DOHH2 (cell line): ENCODE measurements at regions not wholly inside any gene's neighbourhood (a gene's known extent, or its start where the extent isn't known, plus 50 kb on each side); places are given as distances from the start of the nearest gene placed in this dataset.

Experiments
- H3F3A ChIP-seq: fragments of 200-600 bp; sonication (generic), shearing (Covaris generic); 2 replicates; pipeline ENCODE4 v1.6.0; 2016; ENCODE audit warnings: antibody characterized with exemption, mild to moderate bottlenecking; ENCODE audit not compliant: control insufficient read depth, insufficient read depth
- H3K27ac ChIP-seq: fragments of 200-600 bp; sonication (generic); 2 replicates; pipeline ENCODE4 v1.5.1; 2014; ENCODE audit warnings: low read depth, mild to moderate bottlenecking, low read length, moderate library complexity
- H3K27me3 ChIP-seq: fragments of 200-600 bp; sonication (generic); 2 replicates; pipeline ENCODE4 v1.6.1; 2014; ENCODE audit warnings: mild to moderate bottlenecking, low read length, mixed read lengths; ENCODE audit not compliant: control insufficient read depth
- H3K36me3 ChIP-seq: fragments of 200-600 bp; sonication (generic); 2 replicates; pipeline ENCODE4 v1.6.1; 2014; ENCODE audit warnings: mild to moderate bottlenecking, low read length, moderate library complexity, mixed read lengths; ENCODE audit not compliant: control insufficient read depth
- H3K4me1 ChIP-seq: fragments of 200-600 bp; sonication (generic); 2 replicates; pipeline ENCODE4 v1.6.1; 2014; ENCODE audit warnings: mild to moderate bottlenecking, low read length, mixed read lengths; ENCODE audit not compliant: control insufficient read depth
- H3K4me2 ChIP-seq: fragments of 200-600 bp; sonication (generic); 2 replicates; pipeline ENCODE4 v1.6.0; 2014; ENCODE audit warnings: mild to moderate bottlenecking, low read length, moderate library complexity
- H3K4me3 ChIP-seq: fragments of 200-600 bp; sonication (generic); 2 replicates; pipeline ENCODE4 v1.5.1; 2014; ENCODE audit warnings: mild to moderate bottlenecking, low read length, mixed read lengths
- H3K79me2 ChIP-seq: fragments of 200-600 bp; sonication (generic); 2 replicates; pipeline ENCODE4 v1.6.1; 2014; ENCODE audit warnings: mild to moderate bottlenecking, low read length, mixed read lengths; ENCODE audit not compliant: control insufficient read depth
- H3K9me2 ChIP-seq: fragments of 200-600 bp; sonication (generic); replicated peaks from 2 replicates; pipeline ENCODE4 v1.6.1; 2014; ENCODE audit warnings: mild to moderate bottlenecking, low read length, mixed read lengths; ENCODE audit not compliant: control insufficient read depth
- H3K9me3 ChIP-seq: fragments of 200-600 bp; sonication (generic); 2 replicates; pipeline ENCODE4 v1.6.1; 2014; ENCODE audit warnings: antibody characterized with exemption, low read length, mixed read lengths; ENCODE audit not compliant: control insufficient read depth, insufficient read depth
- H4K20me1 ChIP-seq: fragments of 200-600 bp; sonication (generic); 2 replicates; pipeline ENCODE4 v1.6.0; 2014; ENCODE audit warnings: low read depth, mild to moderate bottlenecking, antibody characterized with exemption, low read length, moderate library complexity; ENCODE audit not compliant: control insufficient read depth, insufficient read depth
- CTCF ChIP-seq: fragments of 200-600 bp; sonication (generic); IDR thresholded peaks from one replicate; pipeline ENCODE4 v1.5.1; 2014; ENCODE audit warnings: antibody characterized with exemption, mild to moderate bottlenecking, low read depth, low read length; ENCODE audit not compliant: poor library complexity, severe bottlenecking
- EZH2phosphoT487 ChIP-seq: fragments of 200-600 bp; sonication (generic); IDR thresholded peaks from 2 replicates; pipeline ENCODE4 v1.6.1; 2017; ENCODE audit warnings: borderline replicate concordance, mild to moderate bottlenecking, antibody characterized with exemption, low read length, moderate library complexity, mixed read lengths

GRCh38 chr14:103267226-103267910 is 66.7 kb upstream of the EIF5 start:
- H3F3A ChIP-seq, result no peaks in the 10 kb centered on the region

DNA sequence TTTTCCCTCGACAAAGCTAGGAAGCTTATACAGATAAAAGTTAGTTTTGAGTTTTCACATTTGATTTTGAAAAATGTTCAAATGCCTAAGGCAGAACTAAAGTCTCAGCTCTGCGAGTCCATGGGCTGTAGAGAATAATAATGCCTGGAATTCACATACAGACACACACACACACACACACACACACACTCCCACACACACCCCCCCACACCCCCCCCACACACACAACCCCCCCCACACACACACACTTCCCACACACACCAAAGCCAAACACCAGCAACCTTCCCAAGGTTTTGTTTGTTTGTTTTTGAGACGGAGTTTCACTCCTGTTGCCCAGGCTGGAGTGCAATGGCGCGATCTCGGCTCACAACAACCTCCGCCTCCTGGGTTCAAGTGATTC is 62.8 kb upstream of the EIF5 start:
- no peaks in the 10 kb centered on the region for H3F3A ChIP-seq
- H3K27ac ChIP-seq, result no peak overlapping the region
- no peak overlapping the region for H3K4me2 ChIP-seq
- H3K36me3 ChIP-seq, result no peaks in the 10 kb centered on the region
- no peaks in the 10 kb centered on the region for H3K27me3 ChIP-seq
- H3K9me3 ChIP-seq, result no peaks in the 10 kb centered on the region
- no peaks in the 10 kb centered on the region for H3K79me2 ChIP-seq
- no peaks in the 10 kb centered on the region for H4K20me1 ChIP-seq
- no peak overlapping the region for H3K4me3 ChIP-seq
- TF ChIP-seq EZH2phosphoT487, result no peak
- TF ChIP-seq CTCF, result no peak
- H3K4me1 ChIP-seq, result no peaks in the 10 kb centered on the region
- no peaks in the 10 kb centered on the region for H3K9me2 ChIP-seq

More at GRCh38 chr14:103267226-103267910, 66.7 kb upstream of the EIF5 start:
- Histone ChIP-seq H3K27ac (no peak overlapping the region), H3K4me3 (no peak overlapping the region), H4K20me1 (no peaks in the 10 kb centered on the region), H3K4me1 (no peaks in the 10 kb centered on the region), H3K27me3 (peaks cover 10% of the 10 kb centered on the region; the same call in 1 of the 2 replicates), H3K9me2 (no peaks in the 10 kb centered on the region), H3K79me2 (no peaks in the 10 kb centered on the region), H3K9me3 (no peaks in the 10 kb centered on the region), H3K36me3 (no peaks in the 10 kb centered on the region), H3K4me2 (no peak overlapping the region)
- no peak for TF ChIP-seq CTCF

DNA sequence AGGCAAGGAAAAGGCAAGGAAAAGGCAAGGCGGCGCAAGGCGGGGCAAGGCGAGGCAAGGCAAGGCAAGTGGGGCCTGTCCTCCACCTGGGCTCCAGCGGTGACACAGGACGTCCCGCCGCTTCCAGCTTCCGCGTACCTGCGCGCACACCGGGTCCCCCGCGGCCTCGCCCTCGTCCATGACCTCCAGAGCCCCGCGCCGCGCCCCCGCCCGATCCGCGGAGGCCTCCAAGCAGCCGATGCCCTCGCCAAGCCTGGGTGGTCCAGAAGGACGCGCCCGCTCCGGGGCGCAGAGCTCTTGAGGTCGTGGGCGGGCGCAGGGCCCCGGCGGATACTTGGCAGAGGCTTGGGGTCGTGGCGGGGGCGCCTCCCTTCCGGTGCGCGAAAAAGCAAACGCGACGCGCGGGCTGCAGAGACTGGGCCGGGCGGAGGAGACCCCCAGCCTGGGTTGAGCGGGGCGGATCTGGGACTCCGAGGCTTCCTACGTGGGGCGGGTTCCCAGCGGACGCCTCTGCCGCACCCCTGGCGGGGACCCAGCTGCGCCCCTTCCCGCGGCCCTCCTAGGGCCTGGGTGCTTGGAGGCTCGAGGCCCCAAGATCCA is 60.8 kb upstream of the EIF5 start:
- TF ChIP-seq EZH2phosphoT487, result no peak
- no peak for TF ChIP-seq CTCF
- Histone ChIP-seq H3F3A (no peaks in the 10 kb centered on the region), H3K9me3 (no peaks in the 10 kb centered on the region), H3K4me1 (no peaks in the 10 kb centered on the region), H4K20me1 (no peaks in the 10 kb centered on the region), H3K36me3 (no peaks in the 10 kb centered on the region), H3K4me3 (no peak overlapping the region), H3K27ac (no peak overlapping the region), H3K27me3 (no peaks in the 10 kb centered on the region), H3K79me2 (no peaks in the 10 kb centered on the region), H3K9me2 (no peaks in the 10 kb centered on the region), H3K4me2 (no peak overlapping the region)
